ENCODE measurements at regions not wholly inside any gene's neighbourhood (a gene's known extent, or its start where the extent isn't known, plus 50 kb on each side); places are given as distances from the start of the nearest gene placed in this dataset.

GRCh38 chr2:117486081-117486480, 328.4 kb upstream of the DDX18 start:
- DNase-seq (ENCODE audit: insufficient read length, low spot score, missing footprints): no peak

GRCh38 chr2:117492209-117492851, 322.2 kb upstream of the DDX18 start:
- Histone ChIP-seq H3K27ac (ENCODE audit: low read depth, low read length) (no peak overlapping the region), H3K36me3 (ENCODE audit: insufficient read depth, low read length) (no peaks in the 10 kb centered on the region), H3K4me2 (ENCODE audit: insufficient read depth, low read length) (no peak overlapping the region), H3K4me3 (ENCODE audit: insufficient read depth, low read length) (no peak overlapping the region), H3K9me3 (ENCODE audit: low read depth, low read length) (no peaks in the 10 kb centered on the region), H4K20me1 (ENCODE audit: insufficient read depth, low read length) (no peaks in the 10 kb centered on the region), H3K4me1 (ENCODE audit: insufficient read depth, low read length) (no peaks in the 10 kb centered on the region), H2AFZ (ENCODE audit: low read length) (no peak overlapping the region), H3K27me3 (ENCODE audit: insufficient read depth, low read length) (no peaks in the 10 kb centered on the region), H3K79me2 (ENCODE audit: insufficient read depth, low read length) (no peaks in the 10 kb centered on the region)
- no peak for DNase-seq (ENCODE audit: insufficient read length, low spot score, missing footprints)
- no peak for TF ChIP-seq CTCF (IDR thresholded peaks at IDR 0.05; ENCODE audit: extremely low read depth, low read depth, low read length)

More at GRCh38 chr2:117486081-117486480, 328.4 kb upstream of the DDX18 start:
- H3K4me2 ChIP-seq (ENCODE audit: insufficient read depth, low read length): no peak overlapping the region
- no peak overlapping the region for H3K4me3 ChIP-seq (ENCODE audit: insufficient read depth, low read length)
- no peaks in the 10 kb centered on the region for H3K36me3 ChIP-seq (ENCODE audit: insufficient read depth, low read length)
- no peak for TF ChIP-seq CTCF (IDR thresholded peaks at IDR 0.05; ENCODE audit: extremely low read depth, low read depth, low read length)
- H3K27me3 ChIP-seq (ENCODE audit: insufficient read depth, low read length): no peaks in the 10 kb centered on the region
- H3K79me2 ChIP-seq (ENCODE audit: insufficient read depth, low read length): no peaks in the 10 kb centered on the region
- no peak overlapping the region for H2AFZ ChIP-seq (ENCODE audit: low read length)
- H3K9me3 ChIP-seq (ENCODE audit: low read depth, low read length): peaks cover 4% of the 10 kb centered on the region
- H3K27ac ChIP-seq (ENCODE audit: low read depth, low read length): no peak overlapping the region
- H4K20me1 ChIP-seq (ENCODE audit: insufficient read depth, low read length): no peaks in the 10 kb centered on the region
- no peaks in the 10 kb centered on the region for H3K4me1 ChIP-seq (ENCODE audit: insufficient read depth, low read length)

DNA sequence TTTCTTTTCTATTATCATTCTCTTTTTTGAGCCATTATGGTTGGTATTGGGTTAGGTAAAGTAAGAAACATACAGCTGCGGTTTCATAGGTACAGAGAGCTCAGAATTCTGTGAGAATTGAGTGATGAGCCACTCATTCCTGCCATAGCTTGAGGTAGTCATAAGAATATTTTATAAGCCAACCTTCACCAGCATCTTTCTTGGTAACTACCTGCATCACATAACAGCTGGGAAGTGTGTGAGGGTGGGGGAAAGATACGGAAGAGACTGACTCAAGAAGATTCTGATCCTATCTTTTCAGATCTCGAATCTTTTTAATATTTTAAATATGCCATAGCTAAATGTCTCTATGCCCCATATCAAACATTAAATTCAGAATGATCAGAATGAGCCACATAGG, 313.8 kb upstream of the DDX18 start:
- Histone ChIP-seq H3K27me3 (ENCODE audit: insufficient read depth, low read length) (no peaks in the 10 kb centered on the region), H2AFZ (ENCODE audit: low read length) (no peak overlapping the region), H3K27ac (ENCODE audit: low read depth, low read length) (no peak overlapping the region), H3K4me3 (ENCODE audit: insufficient read depth, low read length) (no peak overlapping the region), H3K4me1 (ENCODE audit: insufficient read depth, low read length) (no peaks in the 10 kb centered on the region), H3K79me2 (ENCODE audit: insufficient read depth, low read length) (no peaks in the 10 kb centered on the region), H4K20me1 (ENCODE audit: insufficient read depth, low read length) (no peaks in the 10 kb centered on the region), H3K36me3 (ENCODE audit: insufficient read depth, low read length) (no peaks in the 10 kb centered on the region), H3K9me3 (ENCODE audit: low read depth, low read length) (peaks cover 2% of the 10 kb centered on the region), H3K4me2 (ENCODE audit: insufficient read depth, low read length) (no peak overlapping the region)
- no peak for DNase-seq (ENCODE audit: insufficient read length, low spot score, missing footprints)
- TF ChIP-seq CTCF (IDR thresholded peaks at IDR 0.05; ENCODE audit: extremely low read depth, low read depth, low read length): no peak

GRCh38 chr2:117502121-117502520, 312.4 kb upstream of the DDX18 start:
- no peak overlapping the region for H2AFZ ChIP-seq (ENCODE audit: low read length)
- no peak overlapping the region for H3K4me2 ChIP-seq (ENCODE audit: insufficient read depth, low read length)
- H3K79me2 ChIP-seq (ENCODE audit: insufficient read depth, low read length): no peaks in the 10 kb centered on the region
- no peak for TF ChIP-seq CTCF (IDR thresholded peaks at IDR 0.05; ENCODE audit: extremely low read depth, low read depth, low read length)
- no peaks in the 10 kb centered on the region for H4K20me1 ChIP-seq (ENCODE audit: insufficient read depth, low read length)
- peaks cover 2% of the 10 kb centered on the region for H3K9me3 ChIP-seq (ENCODE audit: low read depth, low read length)
- H3K36me3 ChIP-seq (ENCODE audit: insufficient read depth, low read length): no peaks in the 10 kb centered on the region
- H3K4me3 ChIP-seq (ENCODE audit: insufficient read depth, low read length): no peak overlapping the region
- no peak overlapping the region for H3K27ac ChIP-seq (ENCODE audit: low read depth, low read length)
- no peaks in the 10 kb centered on the region for H3K27me3 ChIP-seq (ENCODE audit: insufficient read depth, low read length)
- no peaks in the 10 kb centered on the region for H3K4me1 ChIP-seq (ENCODE audit: insufficient read depth, low read length)
- DNase-seq (ENCODE audit: insufficient read length, low spot score, missing footprints): no peak

All from osteoblast (primary cell).